ENCODE measurements at regions not wholly inside any gene's neighbourhood (a gene's known extent, or its start where the extent isn't known, plus 50 kb on each side); places are given as distances from the start of the nearest gene placed in this dataset.

DNA sequence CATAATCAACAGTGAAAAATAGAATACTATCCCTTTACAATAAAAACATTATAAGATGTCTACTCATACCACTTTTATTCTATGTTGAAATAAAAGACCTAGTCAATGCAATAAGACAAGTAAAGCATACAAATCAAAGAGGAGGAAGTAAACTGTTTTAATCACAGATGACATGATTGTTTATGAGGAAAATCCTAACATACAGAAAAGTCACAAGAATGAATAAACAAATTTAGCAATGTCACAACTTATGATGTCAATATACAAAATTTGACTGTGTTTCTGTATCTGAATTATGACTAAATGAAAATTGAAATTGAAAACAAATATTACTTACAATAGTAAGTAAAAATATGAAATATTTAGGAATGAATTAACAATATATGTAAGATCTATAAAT lies 221.9 kb upstream of the GRIA4 start:
- POLR2A ChIA-PET, result no interaction called here
- Histone ChIP-seq H3K4me3 (ENCODE audit: low read depth, low read length) (no peak overlapping the region), H3K27me3 (ENCODE audit: control insufficient read depth, insufficient read depth, low read length) (no peaks in the 10 kb centered on the region), H3K36me3 (ENCODE audit: control insufficient read depth, insufficient read depth, low read length) (no peaks in the 10 kb centered on the region)
- no peak for TF ChIP-seq CTCF (IDR thresholded peaks at IDR 0.05; ENCODE audit: insufficient read depth, low read depth, low read length)
- CTCF ChIA-PET, result no interaction called here
- DNase-seq (ENCODE audit: low read depth), result no peak

- H3K36me3 ChIP-seq (ENCODE audit: control insufficient read depth, insufficient read depth, low read length), result no peaks in the 10 kb centered on the region
- no peak overlapping the region for H3K4me3 ChIP-seq (ENCODE audit: low read depth, low read length)
- TF ChIP-seq CTCF (IDR thresholded peaks at IDR 0.05; ENCODE audit: insufficient read depth, low read depth, low read length), result no peak
- ChIA-PET CTCF (no interaction called here), POLR2A (no interaction called here)
- no peaks in the 10 kb centered on the region for H3K27me3 ChIP-seq (ENCODE audit: control insufficient read depth, insufficient read depth, low read length)
- no peak for DNase-seq (ENCODE audit: low read depth)
Observed at GRCh38 chr11:105381941-105382340, 227.9 kb upstream of the GRIA4 start.

DNA sequence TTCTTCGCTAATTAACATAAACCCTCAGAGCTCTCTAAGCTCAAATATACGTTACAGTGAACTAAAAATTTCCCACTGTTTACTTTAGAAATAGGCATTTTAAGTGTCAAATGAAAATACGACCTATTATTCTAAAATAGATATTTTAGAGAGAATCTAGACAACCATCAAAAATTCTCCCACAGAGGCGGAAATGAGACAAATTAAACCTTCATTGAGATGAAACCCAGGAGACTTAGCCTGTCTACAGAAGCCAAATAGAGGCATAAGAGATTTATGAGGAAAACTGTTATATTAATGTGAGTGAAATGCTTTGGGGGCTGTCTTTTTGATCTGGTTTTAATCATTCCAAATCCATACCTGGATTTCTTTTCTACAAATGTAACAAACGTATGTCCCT lies 232.0 kb upstream of the GRIA4 start:
- DNase-seq (ENCODE audit: low read depth), result no peak
- TF ChIP-seq CTCF (IDR thresholded peaks at IDR 0.05; ENCODE audit: insufficient read depth, low read depth, low read length), result no peak
- CTCF ChIA-PET, result no interaction called here
- H3K4me3 ChIP-seq (ENCODE audit: low read depth, low read length), result no peak overlapping the region
- no peaks in the 10 kb centered on the region for H3K36me3 ChIP-seq (ENCODE audit: control insufficient read depth, insufficient read depth, low read length)
- POLR2A ChIA-PET, result no interaction called here
- no peaks in the 10 kb centered on the region for H3K27me3 ChIP-seq (ENCODE audit: control insufficient read depth, insufficient read depth, low read length)

GRCh38 chr11:105372206-105372605 lies 232.6 kb upstream of the CARD18 start:
- ChIA-PET POLR2A (no interaction called here), CTCF (no interaction called here)
- Histone ChIP-seq H3K4me3 (ENCODE audit: low read depth, low read length) (no peak overlapping the region), H3K27me3 (ENCODE audit: control insufficient read depth, insufficient read depth, low read length) (no peaks in the 10 kb centered on the region), H3K36me3 (ENCODE audit: control insufficient read depth, insufficient read depth, low read length) (no peaks in the 10 kb centered on the region)
- no peak for DNase-seq (ENCODE audit: low read depth)
- no peak for TF ChIP-seq CTCF (IDR thresholded peaks at IDR 0.05; ENCODE audit: insufficient read depth, low read depth, low read length)

DNA sequence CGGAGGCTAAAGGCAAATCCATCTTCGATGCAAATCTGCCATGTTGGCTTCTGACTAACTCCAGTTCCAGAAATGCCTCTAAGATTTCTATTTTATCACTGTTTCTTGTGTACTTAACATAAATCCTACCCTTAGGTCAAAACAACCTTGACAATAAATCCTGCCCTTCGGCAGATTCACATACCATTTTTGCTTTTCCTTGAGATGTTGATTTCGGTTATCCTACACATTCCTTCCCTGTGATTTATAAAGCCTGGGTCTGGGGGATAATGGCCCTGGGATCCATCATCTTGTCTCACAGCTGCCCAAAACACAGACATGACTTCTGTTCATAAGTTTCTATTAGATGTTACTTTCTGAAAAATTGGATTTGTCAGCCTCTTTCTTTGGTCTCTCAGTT lies 231.7 kb upstream of the CARD18 start:
- Histone ChIP-seq H3K4me3 (ENCODE audit: low read depth, low read length) (no peak overlapping the region), H3K27me3 (ENCODE audit: control insufficient read depth, insufficient read depth, low read length) (no peaks in the 10 kb centered on the region), H3K36me3 (ENCODE audit: control insufficient read depth, insufficient read depth, low read length) (no peaks in the 10 kb centered on the region)
- no peak for DNase-seq (ENCODE audit: low read depth)
- POLR2A ChIA-PET, result no interaction called here
- CTCF ChIA-PET, result no interaction called here
- no peak for TF ChIP-seq CTCF (IDR thresholded peaks at IDR 0.05; ENCODE audit: insufficient read depth, low read depth, low read length)

Measured in BJ (cell line).